ENCODE measurements at regions not wholly inside any gene's neighbourhood (a gene's known extent, or its start where the extent isn't known, plus 50 kb on each side); places are given as distances from the start of the nearest gene placed in this dataset.

DNA sequence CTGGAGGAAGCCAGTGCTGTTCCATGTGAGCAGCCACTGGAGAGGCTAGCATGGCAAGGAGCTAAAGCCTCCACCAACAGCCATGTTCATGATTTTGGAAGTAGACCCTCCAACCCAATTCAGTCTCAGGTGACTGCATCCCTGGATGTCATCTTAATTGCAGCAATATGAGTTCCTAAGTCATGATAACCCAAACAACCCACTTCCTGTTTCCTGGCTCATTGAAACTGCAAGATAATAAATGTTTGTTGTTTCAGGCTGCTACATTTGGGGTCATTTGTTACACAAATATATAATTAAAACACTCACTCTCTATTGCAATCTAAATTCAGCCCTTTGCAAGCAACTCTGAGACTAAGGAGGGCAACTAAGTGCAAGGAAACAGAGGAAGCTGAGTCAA is 62.4 kb upstream of the SLC24A5 start:
- peak; percentile 2 for DNase-seq

DNA sequence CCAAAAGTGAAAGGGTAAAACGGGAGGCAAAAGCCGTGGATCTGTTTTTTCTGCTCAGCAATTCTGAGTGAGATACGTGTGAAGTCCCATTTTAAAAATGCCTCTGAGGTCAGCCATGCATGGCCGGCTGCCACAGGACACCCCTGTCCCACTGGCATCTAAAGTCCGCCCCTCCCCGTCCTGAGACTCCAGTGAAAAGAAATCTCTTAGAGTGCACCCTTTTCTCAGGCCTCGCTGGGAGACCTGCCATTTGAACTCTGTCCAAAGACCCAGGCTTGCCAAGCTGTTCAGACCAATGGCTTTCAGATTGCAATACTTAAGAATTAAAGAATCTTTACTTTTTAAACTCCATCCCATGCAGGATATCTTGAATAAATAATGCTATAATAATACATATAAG is 61.0 kb upstream of the SLC24A5 start:
- no peak for DNase-seq

DNA sequence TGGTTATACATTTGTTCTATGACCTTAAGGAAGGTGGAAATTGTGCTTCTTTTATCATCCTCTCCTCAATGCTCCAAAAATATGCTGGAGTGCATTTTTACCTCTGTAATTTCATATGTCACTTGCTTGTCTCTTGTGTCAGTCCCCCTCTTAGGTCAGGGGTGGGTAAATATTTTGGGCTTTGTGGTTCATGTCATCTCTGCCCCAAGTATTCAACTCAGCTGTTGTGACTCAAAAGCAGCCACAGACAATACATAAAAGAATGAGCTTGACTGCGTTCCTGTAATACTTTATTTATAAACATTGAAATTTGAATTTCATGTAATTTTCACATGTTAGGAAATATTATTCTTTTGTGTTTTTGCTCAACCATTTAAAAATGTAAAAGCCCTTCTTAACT is 60.4 kb upstream of the SLC24A5 start:
- no peak for DNase-seq

DNA sequence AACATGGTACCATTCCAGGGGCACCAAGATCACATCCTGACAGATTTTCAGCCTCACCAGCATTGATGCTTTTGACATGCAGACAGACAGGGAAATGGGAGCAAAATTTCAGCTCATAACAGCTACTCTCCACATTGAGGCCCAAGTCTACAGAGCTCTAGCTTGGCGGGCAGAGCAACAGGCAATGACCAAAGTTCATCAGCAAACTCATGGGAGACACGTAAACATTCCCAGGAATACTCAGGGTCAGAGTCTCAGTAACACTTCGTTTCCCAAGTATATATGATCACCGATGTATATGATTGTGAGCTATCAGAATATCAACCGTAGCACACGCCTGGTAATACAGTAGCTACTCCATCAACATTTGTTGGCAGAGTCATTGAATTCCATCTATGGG is 59.2 kb upstream of the SLC24A5 start:
- DNase-seq, result no peak

DNA sequence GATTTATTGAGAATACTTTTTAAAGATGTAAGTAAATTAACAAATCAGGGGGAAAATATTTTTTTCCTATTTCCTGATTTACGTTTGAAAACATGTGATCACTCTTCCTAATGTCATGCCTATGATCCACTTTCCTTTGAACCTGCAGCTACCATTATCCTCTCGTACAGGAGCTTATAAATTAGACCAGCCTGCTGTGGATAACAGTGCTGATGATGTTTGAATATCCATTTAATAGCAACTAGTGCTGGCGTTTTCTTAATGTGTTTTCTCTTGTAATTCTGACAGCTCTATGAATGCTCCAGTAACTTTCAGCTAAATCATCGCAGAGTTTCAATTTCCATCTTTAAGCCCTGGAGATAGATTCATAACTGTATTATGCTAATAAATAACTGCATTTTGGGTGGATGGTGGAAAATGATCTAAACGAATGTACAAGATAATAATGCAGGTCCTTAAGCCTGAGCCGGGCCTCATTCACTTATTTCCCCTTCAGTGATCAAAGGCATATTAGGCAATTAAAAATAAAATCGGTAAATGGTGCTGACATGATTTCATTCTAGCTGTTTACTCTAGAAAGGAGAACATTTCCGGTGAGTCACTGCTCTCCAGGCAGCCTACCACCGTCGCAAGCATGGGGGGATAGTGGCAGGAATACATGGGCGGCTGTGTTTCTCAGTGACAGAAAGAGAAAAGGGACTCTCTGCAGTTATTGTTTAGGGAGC is 58.5 kb upstream of the SLC24A5 start:
- peak; percentile 53 for DNase-seq

DNA sequence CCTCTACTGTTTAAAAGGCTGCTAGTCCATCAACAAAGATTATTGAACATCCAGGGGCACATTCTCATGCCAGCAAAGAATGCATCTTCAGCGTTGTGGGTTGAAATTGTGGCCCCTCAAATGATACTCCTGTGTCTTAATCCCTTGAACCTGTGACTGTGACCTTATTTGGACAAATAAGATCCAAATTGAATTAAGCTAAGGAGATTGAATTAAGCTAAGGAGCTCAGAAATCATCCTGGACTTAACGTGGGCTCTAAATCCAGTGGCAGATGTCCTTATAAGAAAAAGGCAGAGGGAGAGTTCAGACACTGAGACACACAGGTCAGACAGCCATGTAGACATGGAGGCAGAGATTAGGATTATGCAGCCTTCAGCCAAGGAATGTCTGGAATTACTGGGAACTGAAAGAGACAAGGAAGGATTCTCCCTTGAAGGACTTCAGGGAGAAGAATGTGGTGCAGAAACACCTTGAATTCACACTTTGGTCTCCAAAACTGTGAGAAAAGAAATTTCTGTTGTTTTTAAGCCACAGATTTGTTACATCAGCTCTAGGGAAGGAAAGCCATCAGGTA is 57.3 kb upstream of the SLC24A5 start:
- no peak for DNase-seq

DNA sequence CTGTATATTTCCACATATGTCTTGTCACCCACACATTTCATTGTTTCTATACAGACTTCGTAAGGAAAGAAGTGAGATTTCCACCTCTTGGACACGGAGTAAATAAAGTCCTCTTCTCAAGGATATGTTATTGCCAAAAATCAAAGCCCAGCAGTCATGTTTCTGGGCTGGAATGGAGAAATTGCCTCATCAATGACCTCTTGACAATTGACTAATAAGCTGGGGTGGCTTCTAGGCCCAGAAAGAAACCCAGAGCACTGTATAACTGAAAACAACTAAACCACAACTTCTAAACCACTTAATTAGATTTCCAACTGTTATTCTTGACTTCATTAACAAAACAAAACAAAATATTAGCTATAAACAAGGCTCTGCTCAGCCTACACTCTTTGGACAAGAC is 56.4 kb upstream of the SLC24A5 start:
- DNase-seq, result no peak

DNA sequence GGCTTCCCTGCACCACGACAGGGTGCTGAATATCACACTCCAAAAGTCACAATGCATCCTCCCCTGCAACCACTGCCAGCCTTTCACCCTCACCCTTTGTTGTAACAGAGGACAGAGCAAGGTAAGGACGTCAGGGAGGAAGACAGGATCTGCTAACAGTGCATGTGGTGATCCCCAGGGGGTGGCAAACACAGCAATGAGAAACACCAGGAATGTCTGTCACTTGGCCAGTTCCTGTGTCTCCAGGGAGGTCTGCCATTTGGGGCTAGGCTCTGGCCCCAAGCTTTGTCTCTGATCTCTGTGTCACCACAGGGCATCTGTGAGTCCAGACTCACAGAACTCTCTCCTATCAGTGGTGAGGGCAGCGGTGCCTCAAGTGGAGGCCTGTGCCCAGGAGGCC is 54.3 kb upstream of the SLC24A5 start:
- no peak for DNase-seq

Data from dermis blood vessel endothelial cell (primary cell).